AG04450 (cell line): ENCODE measurements at regions not wholly inside any gene's neighbourhood (a gene's known extent, or its start where the extent isn't known, plus 50 kb on each side); places are given as distances from the start of the nearest gene placed in this dataset.

ENCODE experiments used
- CTCF ChIA-PET: fragments of 300-600, 350-600 bp; formaldehyde crosslinking; extraction: SDS; loops from one replicate; lab custom pipeline; 2022; ENCODE audit warnings: antibody characterized with exemption, inconsistent platforms; lab: Charles Lee
- POLR2A ChIA-PET: fragments of 350-600 bp; formaldehyde crosslinking; extraction: SDS; loops from one replicate; lab custom pipeline; 2021; ENCODE audit warnings: antibody characterized with exemption, inconsistent platforms; lab: Yijun Ruan, JAX
- DNase-seq: peaks from one replicate; pipeline ENCODE4 v3.0.0-alpha.2; 2011; ENCODE audit warnings: low read depth, low spot score
- H3K27ac ChIP-seq: one replicate; pipeline ENCODE4 v1.5.1; 2012; ENCODE audit warnings: low read depth, low read length, control low read depth
- H3K27me3 ChIP-seq: one replicate; pipeline ENCODE4 v1.6.0; 2012; ENCODE audit warnings: low read length; ENCODE audit not compliant: control insufficient read depth, insufficient read depth
- H3K4me3 ChIP-seq: 2 replicates; pipeline ENCODE4 v1.5.1; 2011; ENCODE audit warnings: mild to moderate bottlenecking, low read depth, low read length, control low read depth
- H3K9me3 ChIP-seq: 2 replicates; pipeline ENCODE4 v1.5.1; 2012; ENCODE audit warnings: low read length; ENCODE audit not compliant: control insufficient read depth, insufficient read depth
- TF ChIP-seq, protein P1 (sequence below): IDR thresholded peaks from 2 replicates; pipeline ENCODE4 v1.5.1; 2011; ENCODE audit warnings: low read depth, low read length, control low read depth, inconsistent platforms

GRCh38 chr5:5031665-5032064, 108.5 kb upstream of the ADAMTS16 start:
- TF ChIP-seq, protein P1, sequence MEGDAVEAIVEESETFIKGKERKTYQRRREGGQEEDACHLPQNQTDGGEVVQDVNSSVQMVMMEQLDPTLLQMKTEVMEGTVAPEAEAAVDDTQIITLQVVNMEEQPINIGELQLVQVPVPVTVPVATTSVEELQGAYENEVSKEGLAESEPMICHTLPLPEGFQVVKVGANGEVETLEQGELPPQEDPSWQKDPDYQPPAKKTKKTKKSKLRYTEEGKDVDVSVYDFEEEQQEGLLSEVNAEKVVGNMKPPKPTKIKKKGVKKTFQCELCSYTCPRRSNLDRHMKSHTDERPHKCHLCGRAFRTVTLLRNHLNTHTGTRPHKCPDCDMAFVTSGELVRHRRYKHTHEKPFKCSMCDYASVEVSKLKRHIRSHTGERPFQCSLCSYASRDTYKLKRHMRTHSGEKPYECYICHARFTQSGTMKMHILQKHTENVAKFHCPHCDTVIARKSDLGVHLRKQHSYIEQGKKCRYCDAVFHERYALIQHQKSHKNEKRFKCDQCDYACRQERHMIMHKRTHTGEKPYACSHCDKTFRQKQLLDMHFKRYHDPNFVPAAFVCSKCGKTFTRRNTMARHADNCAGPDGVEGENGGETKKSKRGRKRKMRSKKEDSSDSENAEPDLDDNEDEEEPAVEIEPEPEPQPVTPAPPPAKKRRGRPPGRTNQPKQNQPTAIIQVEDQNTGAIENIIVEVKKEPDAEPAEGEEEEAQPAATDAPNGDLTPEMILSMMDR = no peak
- ChIA-PET CTCF (no interaction called here), POLR2A (no interaction called here)
- Histone ChIP-seq H3K9me3 (peaks cover 21% of the 10 kb centered on the region), H3K27me3 (no peaks in the 10 kb centered on the region), H3K27ac (no peak overlapping the region), H3K4me3 (no peak overlapping the region)
- DNase-seq = no peak

DNA sequence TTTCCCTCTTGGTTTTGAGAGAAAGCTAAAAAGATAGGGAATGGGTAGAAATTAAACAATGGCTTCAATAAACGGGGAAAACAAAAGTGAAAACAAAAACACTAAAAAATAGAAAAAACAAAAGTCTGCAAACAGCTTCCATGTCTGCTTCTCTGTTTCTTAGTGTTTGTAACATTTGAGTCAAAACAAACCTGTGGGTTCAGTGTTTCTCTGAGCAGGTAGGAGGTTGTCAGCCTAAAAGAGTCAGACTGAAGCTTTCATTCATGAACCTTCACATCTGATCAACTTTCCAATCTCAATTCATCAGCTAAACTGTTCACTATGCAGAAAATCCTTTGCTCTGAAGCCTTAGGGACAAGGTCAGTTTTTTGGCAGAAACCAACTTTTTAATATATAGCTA, 102.5 kb upstream of the ADAMTS16 start:
- no peak overlapping the region for H3K4me3 ChIP-seq
- CTCF ChIA-PET = no interaction called here

GRCh38 chr5:5039918-5040317, 100.2 kb upstream of the ADAMTS16 start:
- DNase-seq = no peak
- H3K27me3 ChIP-seq = no peaks in the 10 kb centered on the region
- H3K4me3 ChIP-seq = no peak overlapping the region
- H3K9me3 ChIP-seq = peaks cover 24% of the 10 kb centered on the region
- CTCF ChIA-PET = no interaction called here
- POLR2A ChIA-PET = no interaction called here
- TF ChIP-seq, protein P1 = no peak
- no peak overlapping the region for H3K27ac ChIP-seq

More for the DNA sequence above, 102.5 kb upstream of the ADAMTS16 start:
- H3K9me3 ChIP-seq = peaks cover 35% of the 10 kb centered on the region
- no peaks in the 10 kb centered on the region for H3K27me3 ChIP-seq
- H3K27ac ChIP-seq = no peak overlapping the region
- TF ChIP-seq, protein P1 = no peak
- DNase-seq = no peak
- POLR2A ChIA-PET = no interaction called here

DNA sequence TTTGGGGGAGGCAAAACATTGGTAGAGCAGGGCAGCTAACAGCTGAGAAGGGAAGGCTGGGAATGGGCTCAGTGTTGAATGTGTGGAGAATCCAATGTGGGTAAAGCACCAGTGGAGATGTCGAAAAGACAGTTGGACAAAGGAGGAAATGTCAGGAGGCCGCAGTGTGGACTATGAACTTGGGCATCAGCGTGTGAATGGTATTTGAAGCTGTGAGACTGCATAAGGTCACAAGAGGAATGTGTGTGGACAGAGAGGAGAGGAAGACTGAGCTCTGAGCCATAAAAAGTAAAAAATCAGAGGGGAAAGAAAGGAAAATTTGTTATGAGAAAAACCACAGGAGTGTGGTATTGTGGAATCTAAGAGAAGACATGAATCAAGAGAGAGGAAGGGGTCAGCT, 99.4 kb upstream of the ADAMTS16 start:
- TF ChIP-seq, protein P1 = no peak
- Histone ChIP-seq H3K27me3 (no peaks in the 10 kb centered on the region), H3K4me3 (no peak overlapping the region), H3K27ac (no peak overlapping the region), H3K9me3 (peaks cover 27% of the 10 kb centered on the region)
- CTCF ChIA-PET = no interaction called here
- DNase-seq = no peak
- POLR2A ChIA-PET = no interaction called here

DNA sequence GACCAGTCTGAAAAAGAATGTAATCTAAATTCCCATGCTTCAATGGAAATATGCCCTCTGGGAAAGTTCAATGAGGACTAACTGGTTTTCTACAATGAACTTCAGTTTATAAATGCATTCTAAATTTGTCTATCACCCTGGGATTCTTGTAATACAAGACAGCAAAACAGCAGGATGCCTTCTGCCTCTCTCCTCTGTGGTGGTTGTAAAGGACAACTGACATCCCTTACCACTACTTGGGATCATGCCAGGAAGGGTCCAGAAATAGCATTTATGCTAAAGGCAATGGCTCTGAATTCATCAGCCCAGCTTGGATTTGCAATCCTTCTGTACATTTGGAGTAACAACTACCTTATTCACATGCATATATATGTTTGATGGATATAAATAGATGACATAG, 97.3 kb upstream of the ADAMTS16 start:
- DNase-seq = no peak
- Histone ChIP-seq H3K27me3 (no peaks in the 10 kb centered on the region), H3K9me3 (peaks cover 20% of the 10 kb centered on the region), H3K27ac (no peak overlapping the region), H3K4me3 (no peak overlapping the region)
- ChIA-PET POLR2A (no interaction called here), CTCF (no interaction called here)
- TF ChIP-seq, protein P1 = no peak
